ENCODE measurements at regions not wholly inside any gene's neighbourhood (a gene's known extent, or its start where the extent isn't known, plus 50 kb on each side); places are given as distances from the start of the nearest gene placed in this dataset.

DNA sequence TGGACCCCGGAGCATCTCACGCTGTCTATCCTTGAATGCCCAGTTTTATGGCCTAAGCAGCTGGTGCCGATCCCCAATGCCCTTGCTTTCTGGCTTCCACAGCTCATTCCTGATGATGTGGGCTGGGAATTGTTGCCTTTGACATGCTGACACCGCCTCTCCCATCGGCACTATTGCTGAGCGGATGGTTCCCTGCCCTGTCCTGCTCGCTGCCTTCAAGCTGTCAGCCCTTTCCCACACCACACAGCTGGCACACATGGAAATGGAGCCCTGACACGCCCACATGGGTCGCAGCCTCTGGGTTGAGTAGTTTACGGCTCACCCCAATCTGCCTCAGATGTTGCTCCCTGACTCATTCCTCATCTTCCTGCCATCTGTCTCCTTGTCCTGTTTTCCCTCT, 110.2 kb upstream of the SESN3 start:
- no peak for FAIRE-seq

DNA sequence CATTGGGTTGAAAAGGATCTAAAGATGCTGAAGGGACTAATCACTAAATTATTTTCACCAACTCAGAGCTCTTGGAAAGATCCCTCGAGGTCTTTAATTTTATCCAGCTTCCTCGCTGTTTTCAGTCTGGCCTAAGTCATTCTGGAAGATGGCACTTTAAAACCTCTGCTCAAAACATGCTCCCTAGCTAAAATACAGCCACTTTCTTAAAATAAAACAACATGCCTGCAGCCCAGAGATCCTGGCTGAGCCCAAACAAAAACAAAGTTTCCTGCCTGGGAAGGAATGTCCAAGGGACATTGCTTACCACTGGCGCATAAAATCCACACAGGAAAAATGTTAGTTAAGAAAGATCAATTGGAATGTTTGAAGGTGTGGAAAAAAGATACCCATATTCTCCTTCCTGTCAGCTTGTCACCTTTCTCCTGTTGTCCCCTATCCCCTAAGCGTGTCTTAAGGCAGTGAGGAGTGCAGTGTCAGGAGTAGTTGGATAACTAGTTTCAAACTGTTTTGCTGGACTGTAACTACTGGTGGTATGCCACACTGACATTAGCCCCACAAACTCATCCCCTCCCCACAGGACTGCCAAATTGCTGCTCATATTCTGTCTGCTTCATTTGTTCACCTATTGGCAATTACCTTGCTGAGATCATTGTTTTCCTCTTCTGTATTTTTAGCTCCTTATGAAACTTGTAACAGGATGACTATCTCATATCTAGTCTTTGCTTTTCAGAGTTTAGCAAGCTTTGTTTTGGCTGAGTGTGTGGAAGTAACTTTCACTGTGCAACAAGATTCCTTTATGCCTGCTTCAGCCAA, 108.3 kb upstream of the SESN3 start:
- Histone ChIP-seq H3K4me3 (ENCODE audit: low read length in 3 of 3) (no peak overlapping the region), H3K4me1 (ENCODE audit: control insufficient read depth in 2 of 3, insufficient read depth in 2 of 3, low read depth in 1 of 3, low read length in 3 of 3) (peaks cover 17 to 25% (median 22%) of the 10 kb centered on the region in 3 donors), H3K36me3 (ENCODE audit: control insufficient read depth in 2 of 3, insufficient read depth in 3 of 3, low read length in 3 of 3) (no peaks in the 10 kb centered on the region), H3K9ac (ENCODE audit: low read length in 3 of 3) (no peak overlapping the region), H3K27ac (ENCODE audit: low read depth in 2 of 2, low read length in 2 of 2) (peak overlapping the region; percentile 0 to 52), H3K9me3 (ENCODE audit: control insufficient read depth in 2 of 3, insufficient read depth in 1 of 3, low read length in 3 of 3) (no peaks in the 10 kb centered on the region), H3K27me3 (ENCODE audit: control insufficient read depth, insufficient read depth, low read length) (no peaks in the 10 kb centered on the region)
- TF ChIP-seq, protein P1, sequence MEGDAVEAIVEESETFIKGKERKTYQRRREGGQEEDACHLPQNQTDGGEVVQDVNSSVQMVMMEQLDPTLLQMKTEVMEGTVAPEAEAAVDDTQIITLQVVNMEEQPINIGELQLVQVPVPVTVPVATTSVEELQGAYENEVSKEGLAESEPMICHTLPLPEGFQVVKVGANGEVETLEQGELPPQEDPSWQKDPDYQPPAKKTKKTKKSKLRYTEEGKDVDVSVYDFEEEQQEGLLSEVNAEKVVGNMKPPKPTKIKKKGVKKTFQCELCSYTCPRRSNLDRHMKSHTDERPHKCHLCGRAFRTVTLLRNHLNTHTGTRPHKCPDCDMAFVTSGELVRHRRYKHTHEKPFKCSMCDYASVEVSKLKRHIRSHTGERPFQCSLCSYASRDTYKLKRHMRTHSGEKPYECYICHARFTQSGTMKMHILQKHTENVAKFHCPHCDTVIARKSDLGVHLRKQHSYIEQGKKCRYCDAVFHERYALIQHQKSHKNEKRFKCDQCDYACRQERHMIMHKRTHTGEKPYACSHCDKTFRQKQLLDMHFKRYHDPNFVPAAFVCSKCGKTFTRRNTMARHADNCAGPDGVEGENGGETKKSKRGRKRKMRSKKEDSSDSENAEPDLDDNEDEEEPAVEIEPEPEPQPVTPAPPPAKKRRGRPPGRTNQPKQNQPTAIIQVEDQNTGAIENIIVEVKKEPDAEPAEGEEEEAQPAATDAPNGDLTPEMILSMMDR (IDR thresholded peaks at IDR 0.05; ENCODE audit: borderline replicate concordance, extremely low read depth, insufficient read depth): no peak
- DNase-seq: peak in 2 of 5 donors; percentile 36 to 52
- FAIRE-seq: no peak
- intact Hi-C loops (cut with DNase I): no loop called here

More for the DNA sequence above, 110.2 kb upstream of the SESN3 start:
- peak in 4 of 5 donors; percentile 53 to 69 (median 62) for DNase-seq
- intact Hi-C loops (cut with DNase I): no loop called here
- Histone ChIP-seq H3K9ac (ENCODE audit: low read length in 3 of 3) (no peak overlapping the region), H3K27me3 (ENCODE audit: control insufficient read depth, insufficient read depth, low read length) (no peaks in the 10 kb centered on the region), H3K9me3 (ENCODE audit: control insufficient read depth in 2 of 3, insufficient read depth in 1 of 3, low read length in 3 of 3) (no peaks in the 10 kb centered on the region), H3K36me3 (ENCODE audit: control insufficient read depth in 2 of 3, insufficient read depth in 3 of 3, low read length in 3 of 3) (no peaks in the 10 kb centered on the region), H3K27ac (ENCODE audit: low read depth in 2 of 2, low read length in 2 of 2) (no peak overlapping the region), H3K4me3 (ENCODE audit: low read length in 3 of 3) (no peak overlapping the region), H3K4me1 (ENCODE audit: control insufficient read depth in 2 of 3, insufficient read depth in 2 of 3, low read depth in 1 of 3, low read length in 3 of 3) (peaks cover 17 to 26% (median 25%) of the 10 kb centered on the region in 3 donors)
- TF ChIP-seq, protein P1 (IDR thresholded peaks at IDR 0.05; ENCODE audit: borderline replicate concordance, extremely low read depth, insufficient read depth): no peak

DNA sequence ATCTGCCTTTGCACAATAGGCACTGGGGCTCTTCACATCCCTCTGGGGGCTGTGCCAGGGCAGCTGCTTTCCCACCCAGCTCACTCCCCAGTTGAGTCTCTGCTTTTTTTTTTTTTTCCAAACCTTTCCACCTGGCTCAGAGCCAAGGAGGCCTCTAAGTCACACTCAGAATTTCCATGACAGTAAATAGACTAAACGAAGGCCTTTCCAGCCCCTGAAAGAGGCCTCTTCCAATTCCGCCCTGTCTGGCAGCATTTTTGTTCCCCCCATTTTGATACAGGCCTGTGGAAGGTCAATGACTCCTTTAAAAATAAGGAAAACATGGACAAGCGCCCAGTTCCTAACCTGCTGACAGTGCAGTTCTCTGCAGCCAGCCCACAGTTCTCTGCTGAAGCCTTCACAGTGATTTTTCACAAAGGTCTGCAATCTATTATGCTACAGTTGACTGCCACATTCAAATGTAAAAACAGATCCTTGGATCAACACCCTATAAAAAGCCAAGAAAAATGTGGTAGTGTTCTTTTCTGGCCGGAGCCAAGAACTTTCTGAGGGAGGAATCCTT, 107.5 kb upstream of the SESN3 start:
- FAIRE-seq: peak; percentile 53
- Histone ChIP-seq H3K4me3 (ENCODE audit: low read length in 3 of 3) (no peak overlapping the region), H3K4me1 (ENCODE audit: control insufficient read depth in 2 of 3, insufficient read depth in 2 of 3, low read depth in 1 of 3, low read length in 3 of 3) (peaks cover 17 to 25% (median 22%) of the 10 kb centered on the region in 3 donors), H3K9ac (ENCODE audit: low read length in 3 of 3) (no peak overlapping the region), H3K36me3 (ENCODE audit: control insufficient read depth in 2 of 3, insufficient read depth in 3 of 3, low read length in 3 of 3) (no peaks in the 10 kb centered on the region), H3K27ac (ENCODE audit: low read depth in 2 of 2, low read length in 2 of 2) (peak overlapping the region; percentile 36 to 62), H3K9me3 (ENCODE audit: control insufficient read depth in 2 of 3, insufficient read depth in 1 of 3, low read length in 3 of 3) (no peaks in the 10 kb centered on the region), H3K27me3 (ENCODE audit: control insufficient read depth, insufficient read depth, low read length) (no peaks in the 10 kb centered on the region)
- TF ChIP-seq, protein P1 (IDR thresholded peaks at IDR 0.05; ENCODE audit: borderline replicate concordance, extremely low read depth, insufficient read depth): no peak
- peak; percentile 75 to 93 (median 82) for DNase-seq
- intact Hi-C loops (cut with DNase I): no loop called here
